ENCODE measurements at regions not wholly inside any gene's neighbourhood (a gene's known extent, or its start where the extent isn't known, plus 50 kb on each side); places are given as distances from the start of the nearest gene placed in this dataset.
"Not testable (repeated sequence)": the region's sequence is repeated elsewhere in the genome, so short reads cannot be mapped to it uniquely, and the experiment has no call there.

DNA sequence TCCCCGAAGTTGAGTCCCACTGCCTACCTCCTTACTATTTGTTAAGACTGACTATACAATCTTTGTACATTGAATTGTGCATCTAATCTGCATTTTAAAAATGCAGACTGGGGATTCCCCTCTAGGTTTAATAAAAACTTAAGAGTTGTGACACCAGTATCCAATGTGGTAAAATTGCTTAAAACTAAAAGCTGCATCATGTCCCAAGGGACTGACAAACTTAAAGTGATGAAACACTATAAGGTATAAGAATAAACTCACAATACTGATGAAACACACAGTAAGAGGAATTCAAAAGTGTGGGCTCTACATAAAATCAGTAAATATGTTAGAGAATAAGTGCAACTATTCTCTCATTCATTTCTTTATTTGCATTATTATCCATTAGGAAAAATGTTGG is 1905.1 kb downstream of the MAT2B start:
- Histone ChIP-seq H3K4me1 (ENCODE audit: control insufficient read depth in 2 of 2, insufficient read depth in 2 of 2, low read length in 1 of 2) (no peaks in the 10 kb centered on the region), H3K27me3 (ENCODE audit: control insufficient read depth in 1 of 2, insufficient read depth in 2 of 2, low read length in 2 of 2) (no peaks in the 10 kb centered on the region)
- 88 to 91% methylated on average over 1 of the region's 1 CpG for WGBS, 2 donors

DNA sequence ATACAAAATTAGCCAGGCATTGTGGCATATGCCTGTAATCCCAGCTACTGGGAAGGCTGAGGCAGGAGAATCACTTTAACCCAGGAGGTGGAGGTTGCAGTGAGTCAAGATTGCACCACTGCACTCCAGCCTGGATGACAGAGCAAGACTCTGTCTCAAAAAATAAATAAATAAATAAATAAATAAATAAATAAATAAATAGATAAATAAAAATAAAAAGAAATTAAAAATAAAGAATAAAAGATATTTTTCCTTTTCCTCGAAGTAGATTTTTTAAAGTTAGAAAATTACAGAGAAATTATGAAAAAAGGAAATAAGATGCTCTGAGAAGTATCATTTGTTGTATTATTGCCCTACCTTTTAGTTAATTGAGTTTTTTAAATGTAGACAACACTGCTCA is 1906.1 kb downstream of the MAT2B start:
- H3K9me3 ChIP-seq (ENCODE audit: control insufficient read depth in 2 of 2, insufficient read depth in 1 of 2, low read depth in 1 of 2, low read length in 1 of 2): not testable (repeated sequence)

More for the DNA sequence above, 1905.1 kb downstream of the MAT2B start:
- no peak overlapping the region for H3K4me3 ChIP-seq (ENCODE audit: low read depth in 1 of 2, low read length in 2 of 2)
- no peak overlapping the region for H3K27ac ChIP-seq (ENCODE audit: low read depth in 2 of 2, low read length in 1 of 2)
- H3K36me3 ChIP-seq (ENCODE audit: control insufficient read depth in 2 of 2, insufficient read depth in 2 of 2, low read length in 1 of 2): no peaks in the 10 kb centered on the region
- no peaks in the 10 kb centered on the region for H3K9me3 ChIP-seq (ENCODE audit: control insufficient read depth in 2 of 2, insufficient read depth in 1 of 2, low read depth in 1 of 2, low read length in 1 of 2)

DNA sequence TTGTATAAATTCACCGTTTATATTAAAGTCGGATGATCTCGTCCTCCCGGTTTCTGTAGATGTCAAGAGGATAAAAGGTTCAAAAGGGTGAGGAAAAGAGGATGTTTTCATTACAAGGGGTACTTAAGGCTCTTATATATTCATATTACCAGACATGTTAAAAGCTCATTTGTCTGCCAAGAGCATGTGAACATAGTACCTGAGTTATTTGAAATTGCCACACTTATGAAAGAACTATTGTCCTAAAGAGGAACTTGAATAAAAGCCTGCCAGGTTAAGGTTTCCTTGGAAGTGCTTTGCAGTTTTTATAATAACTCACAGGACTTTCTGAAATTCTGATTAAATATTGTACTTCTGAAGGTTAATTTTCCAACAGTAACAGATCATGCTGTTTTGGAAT is 1915.1 kb downstream of the MAT2B start:
- no peak overlapping the region for H3K27ac ChIP-seq (ENCODE audit: low read depth in 2 of 2, low read length in 1 of 2)
- no peaks in the 10 kb centered on the region for H3K4me1 ChIP-seq (ENCODE audit: control insufficient read depth in 2 of 2, insufficient read depth in 2 of 2, low read length in 1 of 2)
- whole genome bisulfite sequencing, 2 donors: 39 to 42% methylated on average over 4 of the region's 4 CpGs
- peaks cover 0 to 2% of the 10 kb centered on the region in 2 donors for H3K9me3 ChIP-seq (ENCODE audit: control insufficient read depth in 2 of 2, insufficient read depth in 1 of 2, low read depth in 1 of 2, low read length in 1 of 2)
- H3K27me3 ChIP-seq (ENCODE audit: control insufficient read depth in 1 of 2, insufficient read depth in 2 of 2, low read length in 2 of 2): no peaks in the 10 kb centered on the region
- H3K36me3 ChIP-seq (ENCODE audit: control insufficient read depth in 2 of 2, insufficient read depth in 2 of 2, low read length in 1 of 2): no peaks in the 10 kb centered on the region
- H3K4me3 ChIP-seq (ENCODE audit: low read depth in 1 of 2, low read length in 2 of 2): no peak overlapping the region

More for the DNA sequence above, 1906.1 kb downstream of the MAT2B start:
- not testable (repeated sequence) for H3K27me3 ChIP-seq (ENCODE audit: control insufficient read depth in 1 of 2, insufficient read depth in 2 of 2, low read length in 2 of 2); H3K4me3 ChIP-seq (ENCODE audit: low read depth in 1 of 2, low read length in 2 of 2); H3K36me3 ChIP-seq (ENCODE audit: control insufficient read depth in 2 of 2, insufficient read depth in 2 of 2, low read length in 1 of 2); H3K4me1 ChIP-seq (ENCODE audit: control insufficient read depth in 2 of 2, insufficient read depth in 2 of 2, low read length in 1 of 2); H3K27ac ChIP-seq (ENCODE audit: low read depth in 2 of 2, low read length in 1 of 2)
- WGBS, 2 donors: 89 to 95% methylated on average over 1 of the region's 1 CpG

DNA sequence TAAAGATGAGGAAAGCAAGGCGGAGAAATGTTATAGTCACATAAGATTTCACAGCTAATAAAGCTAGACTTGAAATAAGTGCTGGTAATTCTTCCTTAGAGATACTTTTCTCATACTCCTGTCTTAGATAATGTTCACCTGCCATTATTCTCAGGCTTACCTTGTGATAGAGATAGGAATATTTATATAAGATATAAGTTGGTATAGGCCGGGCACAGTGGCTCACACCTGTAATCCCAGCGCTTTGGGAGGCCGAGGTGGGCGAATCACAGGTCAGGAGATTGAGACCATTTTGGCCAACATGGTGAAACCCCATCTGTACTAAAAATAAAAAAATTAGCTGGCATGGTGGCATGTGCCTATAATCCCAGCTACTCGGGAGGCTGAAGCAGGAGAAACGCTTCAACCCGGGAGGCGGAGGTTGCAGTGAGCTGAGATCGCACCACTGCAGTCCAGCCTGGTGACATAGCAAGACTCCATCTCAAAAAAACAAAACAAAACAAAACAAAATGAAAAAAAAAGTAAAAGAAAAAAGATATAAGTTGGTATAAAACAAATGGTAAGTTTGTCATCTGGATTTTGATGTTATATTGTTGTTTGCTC is 1918.4 kb downstream of the MAT2B start:
- Histone ChIP-seq H3K36me3 (ENCODE audit: control insufficient read depth in 2 of 2, insufficient read depth in 2 of 2, low read length in 1 of 2) (no peaks in the 10 kb centered on the region), H3K27me3 (ENCODE audit: control insufficient read depth in 1 of 2, insufficient read depth in 2 of 2, low read length in 2 of 2) (no peaks in the 10 kb centered on the region)
- 82 to 88% methylated on average over 10 of the region's 10 CpGs for WGBS, 2 donors

DNA sequence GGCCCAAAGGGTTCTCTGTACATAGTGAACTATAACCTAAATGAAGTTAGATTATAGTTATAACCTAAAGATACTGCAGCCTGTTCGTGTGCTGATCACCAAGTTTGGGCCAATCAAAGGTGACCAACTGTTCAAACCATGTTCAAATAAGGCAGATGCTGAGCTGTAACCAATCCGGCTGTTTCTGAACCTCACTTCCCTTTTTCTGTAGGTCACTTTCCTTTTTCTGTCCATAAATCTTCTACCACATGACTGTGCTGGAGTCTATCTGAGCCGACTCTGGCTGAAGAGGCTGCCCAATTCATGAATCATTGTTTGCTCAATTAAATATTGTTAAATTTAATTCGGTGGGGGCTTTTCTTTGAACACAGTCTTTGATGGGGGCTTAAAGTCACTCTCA is 1920.2 kb downstream of the MAT2B start:
- peaks cover 0 to 2% of the 10 kb centered on the region in 2 donors for H3K9me3 ChIP-seq (ENCODE audit: control insufficient read depth in 2 of 2, insufficient read depth in 1 of 2, low read depth in 1 of 2, low read length in 1 of 2)
- H3K27ac ChIP-seq (ENCODE audit: low read depth in 2 of 2, low read length in 1 of 2): no peak overlapping the region
- no peaks in the 10 kb centered on the region for H3K4me1 ChIP-seq (ENCODE audit: control insufficient read depth in 2 of 2, insufficient read depth in 2 of 2, low read length in 1 of 2)
- WGBS, 2 donors: 75% methylated on average over 4 of the region's 4 CpGs
- no peaks in the 10 kb centered on the region for H3K36me3 ChIP-seq (ENCODE audit: control insufficient read depth in 2 of 2, insufficient read depth in 2 of 2, low read length in 1 of 2)
- H3K27me3 ChIP-seq (ENCODE audit: control insufficient read depth in 1 of 2, insufficient read depth in 2 of 2, low read length in 2 of 2): no peaks in the 10 kb centered on the region
- H3K4me3 ChIP-seq (ENCODE audit: low read depth in 1 of 2, low read length in 2 of 2): no peak overlapping the region

More for the DNA sequence above, 1918.4 kb downstream of the MAT2B start:
- Histone ChIP-seq H3K9me3 (ENCODE audit: control insufficient read depth in 2 of 2, insufficient read depth in 1 of 2, low read depth in 1 of 2, low read length in 1 of 2) (peaks cover 0 to 2% of the 10 kb centered on the region in 2 donors), H3K4me1 (ENCODE audit: control insufficient read depth in 2 of 2, insufficient read depth in 2 of 2, low read length in 1 of 2) (no peaks in the 10 kb centered on the region), H3K27ac (ENCODE audit: low read depth in 2 of 2, low read length in 1 of 2) (no peak overlapping the region), H3K4me3 (ENCODE audit: low read depth in 1 of 2, low read length in 2 of 2) (no peak overlapping the region)

DNA sequence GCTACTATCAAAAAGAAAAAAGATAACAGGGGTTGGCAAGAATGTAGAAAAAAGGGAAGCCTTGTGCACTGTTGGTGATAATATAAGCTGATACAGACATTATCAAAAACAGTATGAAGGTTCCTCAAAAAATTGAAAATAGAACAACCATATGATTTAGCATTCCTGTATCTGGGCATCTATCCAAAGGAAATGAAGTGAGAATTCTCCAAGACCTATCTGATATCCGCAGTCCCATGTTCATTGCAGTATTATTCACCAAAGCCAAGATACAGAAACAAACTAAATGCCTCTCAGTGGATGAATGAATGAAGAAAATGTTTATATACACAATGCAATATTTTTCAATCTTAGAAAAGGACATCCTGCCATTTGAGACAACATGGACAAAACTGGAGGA is 1943.3 kb downstream of the MAT2B start:
- Histone ChIP-seq H3K4me3 (ENCODE audit: low read depth in 1 of 2, low read length in 2 of 2) (no peak overlapping the region), H3K27me3 (ENCODE audit: control insufficient read depth in 1 of 2, insufficient read depth in 2 of 2, low read length in 2 of 2) (no peaks in the 10 kb centered on the region), H3K9me3 (ENCODE audit: control insufficient read depth in 2 of 2, insufficient read depth in 1 of 2, low read depth in 1 of 2, low read length in 1 of 2) (no peaks in the 10 kb centered on the region), H3K4me1 (ENCODE audit: control insufficient read depth in 2 of 2, insufficient read depth in 2 of 2, low read length in 1 of 2) (no peaks in the 10 kb centered on the region), H3K36me3 (ENCODE audit: control insufficient read depth in 2 of 2, insufficient read depth in 2 of 2, low read length in 1 of 2) (no peaks in the 10 kb centered on the region), H3K27ac (ENCODE audit: low read depth in 2 of 2, low read length in 1 of 2) (no peak overlapping the region)
- 76 to 79% methylated on average over 1 of the region's 1 CpG for WGBS, 2 donors

DNA sequence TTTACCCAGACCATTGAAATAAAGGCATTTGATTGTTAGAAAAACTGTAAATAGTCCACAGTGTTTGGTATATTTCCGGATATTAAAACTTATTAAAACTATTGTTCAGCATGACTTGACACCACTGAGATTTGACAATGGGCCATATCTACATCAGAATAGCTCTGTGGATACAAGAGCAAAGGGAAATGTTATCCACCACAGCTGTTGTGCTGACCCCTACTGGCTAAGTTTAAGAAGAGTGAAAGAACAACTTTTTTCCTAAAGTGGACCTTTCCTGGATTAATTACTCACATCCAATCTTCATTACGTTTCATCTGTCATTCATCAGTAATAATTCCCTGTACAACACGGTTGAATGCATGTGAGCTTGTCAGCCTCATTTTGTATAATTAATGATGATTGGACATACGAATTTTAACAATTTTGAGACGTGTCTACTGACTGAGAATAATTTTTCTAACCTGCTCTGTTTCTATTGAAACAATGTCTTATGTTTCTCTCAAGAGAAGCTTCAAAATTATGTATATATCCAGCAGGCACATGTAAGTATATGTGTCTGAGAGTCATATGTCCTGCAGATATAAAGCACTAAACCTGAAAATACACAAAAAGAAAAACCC is 1952.6 kb downstream of the MAT2B start:
- H3K36me3 ChIP-seq (ENCODE audit: control insufficient read depth in 2 of 2, insufficient read depth in 2 of 2, low read length in 1 of 2): no peaks in the 10 kb centered on the region
- H3K27ac ChIP-seq (ENCODE audit: low read depth in 2 of 2, low read length in 1 of 2): no peak overlapping the region
- H3K9me3 ChIP-seq (ENCODE audit: control insufficient read depth in 2 of 2, insufficient read depth in 1 of 2, low read depth in 1 of 2, low read length in 1 of 2): no peaks in the 10 kb centered on the region
- no peaks in the 10 kb centered on the region for H3K4me1 ChIP-seq (ENCODE audit: control insufficient read depth in 2 of 2, insufficient read depth in 2 of 2, low read length in 1 of 2)
- H3K4me3 ChIP-seq (ENCODE audit: low read depth in 1 of 2, low read length in 2 of 2): no peak overlapping the region
- 21 to 22% methylated on average over 5 of the region's 5 CpGs for WGBS, 2 donors
- no peaks in the 10 kb centered on the region for H3K27me3 ChIP-seq (ENCODE audit: control insufficient read depth in 1 of 2, insufficient read depth in 2 of 2, low read length in 2 of 2)

DNA sequence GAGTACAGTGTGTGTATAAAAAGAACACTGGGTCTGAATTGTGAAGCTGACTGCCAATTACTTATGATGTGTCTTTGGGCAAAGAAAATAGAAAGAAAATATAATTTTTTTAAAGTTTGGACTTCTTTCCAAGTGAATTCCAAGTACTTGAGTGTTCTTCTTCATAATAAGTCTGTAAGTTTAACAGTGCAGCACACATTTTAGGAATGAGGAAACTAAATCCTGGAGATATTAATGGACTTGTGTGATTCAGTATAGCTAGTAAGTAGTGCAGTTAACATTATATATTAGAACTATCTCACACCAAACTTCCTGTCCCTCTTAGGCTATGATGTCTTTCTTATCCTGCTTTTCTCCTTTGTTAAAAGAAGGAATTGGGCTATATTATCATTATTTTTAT is 1953.8 kb downstream of the MAT2B start:
- Histone ChIP-seq H3K4me3 (ENCODE audit: low read depth in 1 of 2, low read length in 2 of 2) (no peak overlapping the region), H3K27me3 (ENCODE audit: control insufficient read depth in 1 of 2, insufficient read depth in 2 of 2, low read length in 2 of 2) (no peaks in the 10 kb centered on the region), H3K36me3 (ENCODE audit: control insufficient read depth in 2 of 2, insufficient read depth in 2 of 2, low read length in 1 of 2) (no peaks in the 10 kb centered on the region), H3K9me3 (ENCODE audit: control insufficient read depth in 2 of 2, insufficient read depth in 1 of 2, low read depth in 1 of 2, low read length in 1 of 2) (no peaks in the 10 kb centered on the region), H3K4me1 (ENCODE audit: control insufficient read depth in 2 of 2, insufficient read depth in 2 of 2, low read length in 1 of 2) (no peaks in the 10 kb centered on the region), H3K27ac (ENCODE audit: low read depth in 2 of 2, low read length in 1 of 2) (no peak overlapping the region)

DNA sequence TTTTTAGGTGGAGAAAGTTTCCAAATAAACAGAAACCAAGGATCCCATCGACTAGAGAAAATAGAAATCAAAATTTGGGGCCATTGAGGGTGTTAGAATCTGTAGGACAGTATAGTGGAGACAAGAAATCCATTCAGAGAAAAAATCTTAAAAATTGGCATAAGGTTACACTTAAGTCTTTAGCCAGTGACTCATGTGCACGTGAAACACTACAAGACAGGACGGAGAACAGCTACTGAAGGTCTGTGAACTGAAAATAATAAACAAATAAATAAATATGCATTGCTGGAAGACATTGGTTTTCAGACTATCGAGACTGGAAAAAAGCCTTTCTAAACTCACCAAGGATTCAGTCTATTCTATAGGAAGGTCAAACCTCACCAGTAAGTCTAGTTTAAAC is 1955.5 kb downstream of the MAT2B start:
- WGBS, 2 donors: 56 to 63% methylated on average over 4 of the region's 4 CpGs
- no peaks in the 10 kb centered on the region for H3K27me3 ChIP-seq (ENCODE audit: control insufficient read depth in 1 of 2, insufficient read depth in 2 of 2, low read length in 2 of 2)

DNA sequence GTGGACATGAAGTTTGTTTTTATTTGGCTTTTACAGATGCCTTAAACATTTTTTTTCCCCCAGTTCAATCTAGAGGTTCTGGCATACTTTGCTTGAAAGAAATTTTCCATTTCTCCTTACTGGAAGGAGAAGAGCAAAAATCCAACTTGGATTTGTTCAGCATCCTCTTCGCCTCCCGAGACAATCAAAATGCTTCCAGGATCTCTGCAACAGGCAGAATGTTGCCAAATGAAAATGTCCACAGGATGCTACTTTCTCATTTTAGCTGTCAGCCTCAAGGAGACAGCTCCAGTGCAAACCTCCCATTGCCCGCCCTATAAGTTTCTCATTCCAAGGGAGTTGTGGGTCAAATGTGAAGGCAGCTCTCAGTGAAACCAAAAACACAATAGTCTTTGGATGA is 1972.1 kb downstream of the MAT2B start:
- H3K4me3 ChIP-seq (ENCODE audit: low read depth in 1 of 2, low read length in 2 of 2): no peak overlapping the region
- H3K9me3 ChIP-seq (ENCODE audit: control insufficient read depth in 2 of 2, insufficient read depth in 1 of 2, low read depth in 1 of 2, low read length in 1 of 2): no peaks in the 10 kb centered on the region
- no peaks in the 10 kb centered on the region for H3K4me1 ChIP-seq (ENCODE audit: control insufficient read depth in 2 of 2, insufficient read depth in 2 of 2, low read length in 1 of 2)
- H3K27me3 ChIP-seq (ENCODE audit: control insufficient read depth in 1 of 2, insufficient read depth in 2 of 2, low read length in 2 of 2): no peaks in the 10 kb centered on the region
- H3K27ac ChIP-seq (ENCODE audit: low read depth in 2 of 2, low read length in 1 of 2): no peak overlapping the region
- 83 to 87% methylated on average over 3 of the region's 3 CpGs for WGBS, 2 donors
- no peaks in the 10 kb centered on the region for H3K36me3 ChIP-seq (ENCODE audit: control insufficient read depth in 2 of 2, insufficient read depth in 2 of 2, low read length in 1 of 2)

More for the DNA sequence above, 1955.5 kb downstream of the MAT2B start:
- Histone ChIP-seq H3K27ac (ENCODE audit: low read depth in 2 of 2, low read length in 1 of 2) (no peak overlapping the region), H3K36me3 (ENCODE audit: control insufficient read depth in 2 of 2, insufficient read depth in 2 of 2, low read length in 1 of 2) (no peaks in the 10 kb centered on the region), H3K4me3 (ENCODE audit: low read depth in 1 of 2, low read length in 2 of 2) (no peak overlapping the region), H3K9me3 (ENCODE audit: control insufficient read depth in 2 of 2, insufficient read depth in 1 of 2, low read depth in 1 of 2, low read length in 1 of 2) (peaks cover 0 to 4% of the 10 kb centered on the region in 2 donors), H3K4me1 (ENCODE audit: control insufficient read depth in 2 of 2, insufficient read depth in 2 of 2, low read length in 1 of 2) (no peaks in the 10 kb centered on the region)
